ENCODE measurements at regions not wholly inside any gene's neighbourhood (a gene's known extent, or its start where the extent isn't known, plus 50 kb on each side); places are given as distances from the start of the nearest gene placed in this dataset.

- intact Hi-C loops (cut with micrococcal nuclease), result no loop called here
- CTCF ChIA-PET, result interaction anchor here (1.2 kb wide), 1 partner anchor 23 kb away, joined by 4 read pairs; no protein-coding TSS in a partner anchor
- no peak for DNase-seq (ENCODE audit: unreplicated experiment)
These were observed 998.0 kb upstream of the B3GALT2 start for GRCh38 chr1:194184425-194184824.

GRCh38 chr1:194181845-194182244 lies 995.4 kb upstream of the B3GALT2 start:
- ChIA-PET CTCF (interaction anchor here (1.0 kb wide), 1 partner anchor 8 kb away, joined by 3 read pairs; no protein-coding TSS in a partner anchor), POLR2A (interaction anchor here (0.6 kb wide), 1 partner anchor 150 kb away, joined by 5 read pairs; no protein-coding TSS in a partner anchor)
- Mint-ChIP-seq H3K9me3 (ENCODE audit: unreplicated experiment) (peaks cover 7% of the 10 kb centered on the region), H3K4me3 (ENCODE audit: unreplicated experiment) (no peak overlapping the region), H3K27ac (ENCODE audit: low read depth, unreplicated experiment) (no peak overlapping the region), H3K4me1 (ENCODE audit: insufficient read depth, unreplicated experiment) (peaks cover 4% of the 10 kb centered on the region), H3K27me3 (ENCODE audit: insufficient read depth, unreplicated experiment) (no peaks in the 10 kb centered on the region), H3K36me3 (ENCODE audit: insufficient read depth, unreplicated experiment) (peaks cover 5% of the 10 kb centered on the region)
- DNase-seq (ENCODE audit: unreplicated experiment), result no peak
- no TSS peak for BruUV-seq (replicated peaks)
- no peak for TF ChIP-seq CTCF (IDR thresholded peaks at IDR 0.05; ENCODE audit: unreplicated experiment)
- intact Hi-C loops (cut with micrococcal nuclease), result no loop called here

More at GRCh38 chr1:194184425-194184824, 998.0 kb upstream of the B3GALT2 start:
- Mint-ChIP-seq H3K9me3 (ENCODE audit: unreplicated experiment) (peaks cover 7% of the 10 kb centered on the region), H3K4me1 (ENCODE audit: insufficient read depth, unreplicated experiment) (peaks cover 4% of the 10 kb centered on the region), H3K36me3 (ENCODE audit: insufficient read depth, unreplicated experiment) (peaks cover 5% of the 10 kb centered on the region), H3K27ac (ENCODE audit: low read depth, unreplicated experiment) (no peak overlapping the region), H3K27me3 (ENCODE audit: insufficient read depth, unreplicated experiment) (no peaks in the 10 kb centered on the region), H3K4me3 (ENCODE audit: unreplicated experiment) (no peak overlapping the region)
- TF ChIP-seq CTCF (IDR thresholded peaks at IDR 0.05; ENCODE audit: unreplicated experiment), result no peak
- no TSS peak for BruUV-seq (replicated peaks)
- POLR2A ChIA-PET, result no interaction called here

- Mint-ChIP-seq H3K4me3 (ENCODE audit: unreplicated experiment) (no peak overlapping the region), H3K9me3 (ENCODE audit: unreplicated experiment) (peaks cover 7% of the 10 kb centered on the region), H3K4me1 (ENCODE audit: insufficient read depth, unreplicated experiment) (peaks cover 6% of the 10 kb centered on the region), H3K27me3 (ENCODE audit: insufficient read depth, unreplicated experiment) (no peaks in the 10 kb centered on the region), H3K36me3 (ENCODE audit: insufficient read depth, unreplicated experiment) (no peaks in the 10 kb centered on the region), H3K27ac (ENCODE audit: low read depth, unreplicated experiment) (no peak overlapping the region)
- no peak for DNase-seq (ENCODE audit: unreplicated experiment)
- no TSS peak for BruUV-seq (replicated peaks)
- ChIA-PET POLR2A (no interaction called here), CTCF (no interaction called here)
- intact Hi-C loops (cut with micrococcal nuclease), result no loop called here
- no peak for TF ChIP-seq CTCF (IDR thresholded peaks at IDR 0.05; ENCODE audit: unreplicated experiment)
These were observed 989.8 kb upstream of the B3GALT2 start for GRCh38 chr1:194176212-194176611.

GRCh38 chr1:194175251-194175650 lies 988.8 kb upstream of the B3GALT2 start:
- ChIA-PET POLR2A (no interaction called here), CTCF (interaction anchor here (1.4 kb wide), 1 partner anchor 11 kb away, joined by 3 read pairs; no protein-coding TSS in a partner anchor)
- Mint-ChIP-seq H3K4me3 (ENCODE audit: unreplicated experiment) (no peak overlapping the region), H3K27ac (ENCODE audit: low read depth, unreplicated experiment) (no peak overlapping the region), H3K4me1 (ENCODE audit: insufficient read depth, unreplicated experiment) (peaks cover 6% of the 10 kb centered on the region), H3K27me3 (ENCODE audit: insufficient read depth, unreplicated experiment) (no peaks in the 10 kb centered on the region), H3K9me3 (ENCODE audit: unreplicated experiment) (peaks cover 5% of the 10 kb centered on the region), H3K36me3 (ENCODE audit: insufficient read depth, unreplicated experiment) (no peaks in the 10 kb centered on the region)
- no TSS peak for BruUV-seq (replicated peaks)
- DNase-seq (ENCODE audit: unreplicated experiment), result no peak
- intact Hi-C loops (cut with micrococcal nuclease), result no loop called here
- TF ChIP-seq CTCF (IDR thresholded peaks at IDR 0.05; ENCODE audit: unreplicated experiment), result no peak
